HL-60 (cell line): ENCODE measurements at regions not wholly inside any gene's neighbourhood (a gene's known extent, or its start where the extent isn't known, plus 50 kb on each side); places are given as distances from the start of the nearest gene placed in this dataset.

Experiments
- DNase-seq, 2 experiments: peaks; one replicate each; pipeline ENCODE4 v3.0.0-alpha.2; 2010 to 2020; ENCODE audit warnings: low read depth in 1 of 2, low spot score in 1 of 2
- H3K27ac ChIP-seq: fragments of 250-450 bp; sonication (Bioruptor Pico); replicated peaks from 2 replicates; pipeline ENCODE4 v1.5.1; 2020; ENCODE audit warnings: mild to moderate bottlenecking, moderate library complexity
- H3K27me3 ChIP-seq: fragments of 250-450 bp; sonication (Bioruptor Pico); 2 replicates; pipeline ENCODE4 v1.5.1; 2021; ENCODE audit warnings: mild to moderate bottlenecking, moderate library complexity; ENCODE audit not compliant: insufficient read depth, poor library complexity, severe bottlenecking
- H3K4me3 ChIP-seq: replicated peaks from 2 replicates; pipeline ENCODE4 v1.5.1; 2011; ENCODE audit warnings: mild to moderate bottlenecking, control low read depth, low read length; ENCODE audit not compliant: insufficient read depth
- GABPA ChIP-seq: IDR thresholded peaks from 2 replicates; pipeline ENCODE4 v1.6.1; 2012; ENCODE audit warnings: low read depth
- POLR2AphosphoS5 ChIP-seq: IDR thresholded peaks from 2 replicates; pipeline ENCODE4 v1.6.1; 2012; ENCODE audit warnings: low read depth
- SPI1 ChIP-seq: IDR thresholded peaks from 2 replicates; pipeline ENCODE4 v1.6.1; 2012; ENCODE audit warnings: low read depth, mild to moderate bottlenecking, borderline replicate concordance
- TF ChIP-seq, protein P1 (sequence below): IDR thresholded peaks from 2 replicates; pipeline ENCODE4 v1.6.1; 2012; ENCODE audit warnings: low read depth; ENCODE audit not compliant: insufficient replicate concordance
- TF ChIP-seq, protein P2 (sequence below): IDR thresholded peaks from one replicate; pipeline ENCODE4 v1.5.1; 2011; ENCODE audit warnings: low read length, control low read depth, inconsistent platforms; ENCODE audit not compliant: insufficient read depth

DNA sequence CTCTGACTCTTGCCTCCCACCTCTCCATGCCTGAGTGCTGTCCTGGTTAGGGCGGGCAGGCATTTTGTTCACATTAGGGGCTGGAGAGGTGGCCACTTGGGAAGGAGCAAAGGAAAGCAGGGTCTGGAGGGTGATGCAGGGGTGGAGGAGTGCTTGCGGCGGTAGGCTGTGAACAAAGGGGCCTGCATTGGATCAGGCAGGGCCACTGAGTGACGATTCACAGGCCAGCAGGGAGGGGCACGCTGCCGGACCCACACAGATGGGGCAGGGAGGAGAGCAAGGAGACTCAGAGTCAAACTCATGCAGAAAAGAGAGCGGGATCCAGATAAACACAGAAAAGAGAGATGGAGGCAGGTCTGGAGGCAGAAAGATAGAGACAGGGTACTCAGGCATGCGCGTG lies 58.4 kb upstream of the TBX3 start:
- no peak for DNase-seq

DNA sequence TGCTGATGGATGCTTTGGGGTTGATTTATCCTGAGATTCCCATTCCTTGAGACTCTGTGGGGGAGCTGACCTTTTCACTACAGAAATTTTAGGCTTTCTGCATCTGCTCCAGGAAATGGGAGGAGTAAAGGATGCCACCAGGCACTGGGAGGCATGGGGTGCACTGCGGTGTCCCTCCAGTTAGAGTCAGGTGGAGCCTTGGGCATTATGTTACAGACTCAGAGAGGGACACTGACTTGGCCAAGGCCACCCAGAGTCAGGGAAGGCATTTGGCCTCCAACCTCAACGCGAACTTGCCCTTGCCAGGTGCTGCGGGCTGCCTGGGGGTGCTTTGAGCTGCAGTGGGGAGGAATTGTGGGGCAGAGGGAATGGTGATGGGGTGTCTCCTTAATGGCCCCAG lies 58.0 kb upstream of the TBX3 start:
- H3K27me3 ChIP-seq, result no peaks in the 10 kb centered on the region
- H3K4me3 ChIP-seq, result no peak overlapping the region
- TF ChIP-seq POLR2AphosphoS5 (no peak), GABPA (no peak), SPI1 (no peak)
- TF ChIP-seq, protein P1, sequence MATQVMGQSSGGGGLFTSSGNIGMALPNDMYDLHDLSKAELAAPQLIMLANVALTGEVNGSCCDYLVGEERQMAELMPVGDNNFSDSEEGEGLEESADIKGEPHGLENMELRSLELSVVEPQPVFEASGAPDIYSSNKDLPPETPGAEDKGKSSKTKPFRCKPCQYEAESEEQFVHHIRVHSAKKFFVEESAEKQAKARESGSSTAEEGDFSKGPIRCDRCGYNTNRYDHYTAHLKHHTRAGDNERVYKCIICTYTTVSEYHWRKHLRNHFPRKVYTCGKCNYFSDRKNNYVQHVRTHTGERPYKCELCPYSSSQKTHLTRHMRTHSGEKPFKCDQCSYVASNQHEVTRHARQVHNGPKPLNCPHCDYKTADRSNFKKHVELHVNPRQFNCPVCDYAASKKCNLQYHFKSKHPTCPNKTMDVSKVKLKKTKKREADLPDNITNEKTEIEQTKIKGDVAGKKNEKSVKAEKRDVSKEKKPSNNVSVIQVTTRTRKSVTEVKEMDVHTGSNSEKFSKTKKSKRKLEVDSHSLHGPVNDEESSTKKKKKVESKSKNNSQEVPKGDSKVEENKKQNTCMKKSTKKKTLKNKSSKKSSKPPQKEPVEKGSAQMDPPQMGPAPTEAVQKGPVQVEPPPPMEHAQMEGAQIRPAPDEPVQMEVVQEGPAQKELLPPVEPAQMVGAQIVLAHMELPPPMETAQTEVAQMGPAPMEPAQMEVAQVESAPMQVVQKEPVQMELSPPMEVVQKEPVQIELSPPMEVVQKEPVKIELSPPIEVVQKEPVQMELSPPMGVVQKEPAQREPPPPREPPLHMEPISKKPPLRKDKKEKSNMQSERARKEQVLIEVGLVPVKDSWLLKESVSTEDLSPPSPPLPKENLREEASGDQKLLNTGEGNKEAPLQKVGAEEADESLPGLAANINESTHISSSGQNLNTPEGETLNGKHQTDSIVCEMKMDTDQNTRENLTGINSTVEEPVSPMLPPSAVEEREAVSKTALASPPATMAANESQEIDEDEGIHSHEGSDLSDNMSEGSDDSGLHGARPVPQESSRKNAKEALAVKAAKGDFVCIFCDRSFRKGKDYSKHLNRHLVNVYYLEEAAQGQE, result no peak
- TF ChIP-seq, protein P2, sequence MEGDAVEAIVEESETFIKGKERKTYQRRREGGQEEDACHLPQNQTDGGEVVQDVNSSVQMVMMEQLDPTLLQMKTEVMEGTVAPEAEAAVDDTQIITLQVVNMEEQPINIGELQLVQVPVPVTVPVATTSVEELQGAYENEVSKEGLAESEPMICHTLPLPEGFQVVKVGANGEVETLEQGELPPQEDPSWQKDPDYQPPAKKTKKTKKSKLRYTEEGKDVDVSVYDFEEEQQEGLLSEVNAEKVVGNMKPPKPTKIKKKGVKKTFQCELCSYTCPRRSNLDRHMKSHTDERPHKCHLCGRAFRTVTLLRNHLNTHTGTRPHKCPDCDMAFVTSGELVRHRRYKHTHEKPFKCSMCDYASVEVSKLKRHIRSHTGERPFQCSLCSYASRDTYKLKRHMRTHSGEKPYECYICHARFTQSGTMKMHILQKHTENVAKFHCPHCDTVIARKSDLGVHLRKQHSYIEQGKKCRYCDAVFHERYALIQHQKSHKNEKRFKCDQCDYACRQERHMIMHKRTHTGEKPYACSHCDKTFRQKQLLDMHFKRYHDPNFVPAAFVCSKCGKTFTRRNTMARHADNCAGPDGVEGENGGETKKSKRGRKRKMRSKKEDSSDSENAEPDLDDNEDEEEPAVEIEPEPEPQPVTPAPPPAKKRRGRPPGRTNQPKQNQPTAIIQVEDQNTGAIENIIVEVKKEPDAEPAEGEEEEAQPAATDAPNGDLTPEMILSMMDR, result no peak
- H3K27ac ChIP-seq, result no peak overlapping the region
- no peak for DNase-seq

More for the DNA sequence above, 58.4 kb upstream of the TBX3 start:
- no peaks in the 10 kb centered on the region for H3K27me3 ChIP-seq
- TF ChIP-seq, protein P2, result no peak
- TF ChIP-seq GABPA (no peak), POLR2AphosphoS5 (no peak), SPI1 (no peak)
- TF ChIP-seq, protein P1, result no peak
- H3K4me3 ChIP-seq, result no peak overlapping the region
- H3K27ac ChIP-seq, result no peak overlapping the region

DNA sequence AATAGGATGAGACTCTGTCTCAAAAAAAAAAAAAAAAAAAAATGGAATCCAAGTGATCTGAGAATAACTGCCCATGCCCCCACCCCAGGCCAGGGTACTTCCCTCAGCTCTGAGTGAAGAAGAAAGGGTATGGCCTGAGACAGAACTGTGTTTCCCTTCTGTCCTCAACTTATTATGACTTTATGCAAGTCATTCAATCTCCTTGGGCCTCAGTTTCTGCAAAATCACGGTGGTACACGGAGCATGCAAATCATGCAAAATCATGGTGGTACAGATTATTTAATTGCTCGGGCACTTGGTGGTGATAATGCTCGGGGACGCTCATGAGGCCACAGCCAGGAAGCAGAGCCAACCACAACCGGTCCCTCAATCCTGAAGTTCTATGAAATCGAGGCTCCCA lies 56.5 kb upstream of the TBX3 start:
- Histone ChIP-seq H3K27ac (no peak overlapping the region), H3K27me3 (peaks cover 5% of the 10 kb centered on the region), H3K4me3 (no peak overlapping the region)
- TF ChIP-seq POLR2AphosphoS5, result no peak
- TF ChIP-seq, protein P1, result no peak
- TF ChIP-seq, protein P2, result no peak
- no peak for TF ChIP-seq GABPA
- TF ChIP-seq SPI1, result no peak
- no peak for DNase-seq
